ENCODE measurements at regions not wholly inside any gene's neighbourhood (a gene's known extent, or its start where the extent isn't known, plus 50 kb on each side); places are given as distances from the start of the nearest gene placed in this dataset.
"Not testable (repeated sequence)": the region's sequence is repeated elsewhere in the genome, so short reads cannot be mapped to it uniquely, and the experiment has no call there.

GRCh38 chr12:97639702-97640101 is 177.1 kb downstream of the RMST start:
- DNase-seq (ENCODE audit: insufficient read length, low spot score): no peak
- TF ChIP-seq CTCF (IDR thresholded peaks at IDR 0.05; ENCODE audit: insufficient read depth, missing control alignments): no peak
- no peak for FAIRE-seq

- DNase-seq (ENCODE audit: insufficient read length, low spot score) (no peak), FAIRE-seq (no peak)
- no peak for TF ChIP-seq CTCF (IDR thresholded peaks at IDR 0.05; ENCODE audit: insufficient read depth, missing control alignments)
Measured at GRCh38 chr12:97640826-97641225, 178.2 kb downstream of the RMST start.

GRCh38 chr12:97642911-97643310 is 180.3 kb downstream of the RMST start:
- no peak for TF ChIP-seq CTCF (IDR thresholded peaks at IDR 0.05; ENCODE audit: insufficient read depth, missing control alignments)
- no peak for DNase-seq (ENCODE audit: insufficient read length, low spot score)
- FAIRE-seq: no peak

- FAIRE-seq (no peak), DNase-seq (ENCODE audit: insufficient read length, low spot score) (no peak)
- TF ChIP-seq CTCF (IDR thresholded peaks at IDR 0.05; ENCODE audit: insufficient read depth, missing control alignments): no peak
Measured at GRCh38 chr12:97643924-97644323, 181.3 kb downstream of the RMST start.

GRCh38 chr12:97645726-97646125 is 183.1 kb downstream of the RMST start:
- no peak for TF ChIP-seq CTCF (IDR thresholded peaks at IDR 0.05; ENCODE audit: insufficient read depth, missing control alignments)
- no peak for DNase-seq (ENCODE audit: insufficient read length, low spot score)
- FAIRE-seq: no peak

GRCh38 chr12:97647142-97647541 is 184.5 kb downstream of the RMST start:
- DNase-seq (ENCODE audit: insufficient read length, low spot score) (no peak), FAIRE-seq (no peak)
- no peak for TF ChIP-seq CTCF (IDR thresholded peaks at IDR 0.05; ENCODE audit: insufficient read depth, missing control alignments)

- TF ChIP-seq CTCF (IDR thresholded peaks at IDR 0.05; ENCODE audit: insufficient read depth, missing control alignments): no peak
- FAIRE-seq (no peak), DNase-seq (ENCODE audit: insufficient read length, low spot score) (no peak)
Measured at GRCh38 chr12:97650242-97650641, 187.6 kb downstream of the RMST start.

GRCh38 chr12:97656548-97656947 is 193.9 kb downstream of the RMST start:
- not testable (repeated sequence) for DNase-seq (ENCODE audit: insufficient read length, low spot score); FAIRE-seq
